Brain microvascular endothelial cell (primary cell): ENCODE measurements at regions not wholly inside any gene's neighbourhood (a gene's known extent, or its start where the extent isn't known, plus 50 kb on each side); places are given as distances from the start of the nearest gene placed in this dataset.

Experiments
- DNase-seq: peaks from one replicate; pipeline ENCODE4 v3.0.0-alpha.2; 2020
- H3K27ac ChIP-seq: fragments of 250-450 bp; sonication (Bioruptor Pico); 2 replicates; pipeline ENCODE4 v1.5.1; 2020; ENCODE audit warnings: mild to moderate bottlenecking, moderate library complexity
- H3K27me3 ChIP-seq: fragments of 250-450 bp; sonication (Bioruptor Pico); replicated peaks from 2 replicates; pipeline ENCODE4 v1.5.1; 2020; ENCODE audit warnings: mild to moderate bottlenecking
- H3K36me3 ChIP-seq: fragments of 250-450 bp; sonication (Bioruptor Pico); replicated peaks from 2 replicates; pipeline ENCODE4 v1.5.1; 2020; ENCODE audit warnings: mild to moderate bottlenecking
- H3K4me3 ChIP-seq: 2 replicates; pipeline ENCODE4 v1.5.1; 2011; ENCODE audit warnings: low read depth, mild to moderate bottlenecking, control low read depth, low read length, moderate library complexity
- in situ Hi-C: cut with HindIII; loops from 2 replicates; pipeline ENCODE4 v1.10.0; 2017; ENCODE audit warnings: low sequenced_read_pairs, low pct_ligation_motif_present
- TF ChIP-seq, protein P1 (sequence below): IDR thresholded peaks from 2 replicates; pipeline ENCODE4 v1.5.1; 2011; ENCODE audit warnings: low read depth, mild to moderate bottlenecking, moderate library complexity, low read length, control low read depth, inconsistent platforms; ENCODE audit errors: missing control alignments

GRCh38 chr10:8563478-8563877, 509.0 kb downstream of the GATA3 start:
- H3K36me3 ChIP-seq: no peaks in the 10 kb centered on the region
- H3K27ac ChIP-seq: no peak overlapping the region
- no peak for DNase-seq
- in situ Hi-C loops: no loop called here
- no peak overlapping the region for H3K4me3 ChIP-seq
- TF ChIP-seq, protein P1, sequence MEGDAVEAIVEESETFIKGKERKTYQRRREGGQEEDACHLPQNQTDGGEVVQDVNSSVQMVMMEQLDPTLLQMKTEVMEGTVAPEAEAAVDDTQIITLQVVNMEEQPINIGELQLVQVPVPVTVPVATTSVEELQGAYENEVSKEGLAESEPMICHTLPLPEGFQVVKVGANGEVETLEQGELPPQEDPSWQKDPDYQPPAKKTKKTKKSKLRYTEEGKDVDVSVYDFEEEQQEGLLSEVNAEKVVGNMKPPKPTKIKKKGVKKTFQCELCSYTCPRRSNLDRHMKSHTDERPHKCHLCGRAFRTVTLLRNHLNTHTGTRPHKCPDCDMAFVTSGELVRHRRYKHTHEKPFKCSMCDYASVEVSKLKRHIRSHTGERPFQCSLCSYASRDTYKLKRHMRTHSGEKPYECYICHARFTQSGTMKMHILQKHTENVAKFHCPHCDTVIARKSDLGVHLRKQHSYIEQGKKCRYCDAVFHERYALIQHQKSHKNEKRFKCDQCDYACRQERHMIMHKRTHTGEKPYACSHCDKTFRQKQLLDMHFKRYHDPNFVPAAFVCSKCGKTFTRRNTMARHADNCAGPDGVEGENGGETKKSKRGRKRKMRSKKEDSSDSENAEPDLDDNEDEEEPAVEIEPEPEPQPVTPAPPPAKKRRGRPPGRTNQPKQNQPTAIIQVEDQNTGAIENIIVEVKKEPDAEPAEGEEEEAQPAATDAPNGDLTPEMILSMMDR: no peak
- H3K27me3 ChIP-seq: no peaks in the 10 kb centered on the region

DNA sequence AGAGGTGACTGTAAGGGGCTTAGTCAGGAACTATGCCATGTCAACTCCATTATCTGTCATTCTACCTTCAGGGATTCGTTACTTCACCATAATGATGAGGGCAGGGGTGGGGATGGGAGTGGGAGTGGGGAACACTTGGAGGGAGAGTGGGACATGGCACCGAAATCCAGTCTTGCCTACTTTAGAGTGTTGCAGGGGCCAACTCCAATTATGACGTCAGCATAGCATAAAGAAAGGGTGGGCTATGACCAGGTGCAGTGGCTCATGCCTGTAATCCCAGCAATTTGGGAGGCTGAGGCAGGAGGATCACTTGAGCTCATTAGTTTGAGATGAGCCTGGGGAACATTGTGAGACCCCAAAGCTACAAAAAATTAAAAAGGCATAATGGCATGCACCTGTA, 512.2 kb downstream of the GATA3 start:
- Histone ChIP-seq H3K27ac (no peak overlapping the region), H3K27me3 (no peaks in the 10 kb centered on the region), H3K36me3 (no peaks in the 10 kb centered on the region), H3K4me3 (no peak overlapping the region)
- in situ Hi-C loops: no loop called here
- DNase-seq: no peak
- TF ChIP-seq, protein P1: no peak

- H3K4me3 ChIP-seq: no peak overlapping the region
- no peak for DNase-seq
- TF ChIP-seq, protein P1: no peak
- no peak overlapping the region for H3K27ac ChIP-seq
- in situ Hi-C loops: no loop called here
- no peaks in the 10 kb centered on the region for H3K36me3 ChIP-seq
- H3K27me3 ChIP-seq: no peaks in the 10 kb centered on the region
These were observed 513.9 kb downstream of the GATA3 start for GRCh38 chr10:8568401-8568800.

DNA sequence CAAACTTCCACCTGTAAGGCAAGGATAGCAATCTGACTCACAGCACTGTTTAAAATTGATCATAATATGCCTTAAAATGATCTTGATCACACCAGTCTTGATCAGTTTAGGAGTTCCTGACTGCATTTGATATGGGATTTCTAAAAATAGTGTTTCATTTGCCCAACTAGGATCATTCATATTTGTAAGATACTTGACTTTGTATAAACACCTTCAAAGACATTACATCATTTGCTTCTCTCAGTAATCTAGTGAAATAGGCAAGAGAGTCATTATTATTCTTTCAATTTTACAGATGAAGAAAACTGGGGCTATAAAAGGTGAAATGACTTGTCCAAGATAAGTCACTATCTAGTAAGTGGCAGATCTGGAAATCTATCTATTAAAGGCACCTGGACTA, 521.1 kb downstream of the GATA3 start:
- in situ Hi-C loops: no loop called here
- no peaks in the 10 kb centered on the region for H3K36me3 ChIP-seq
- TF ChIP-seq, protein P1: no peak
- no peaks in the 10 kb centered on the region for H3K27me3 ChIP-seq
- H3K27ac ChIP-seq: no peak overlapping the region
- no peak overlapping the region for H3K4me3 ChIP-seq
- DNase-seq: no peak

- Histone ChIP-seq H3K36me3 (no peaks in the 10 kb centered on the region), H3K4me3 (no peak overlapping the region), H3K27ac (no peak overlapping the region), H3K27me3 (no peaks in the 10 kb centered on the region)
- no peak for DNase-seq
- TF ChIP-seq, protein P1: no peak
- in situ Hi-C loops: no loop called here
These were observed 521.8 kb downstream of the GATA3 start for GRCh38 chr10:8576281-8576680.

DNA sequence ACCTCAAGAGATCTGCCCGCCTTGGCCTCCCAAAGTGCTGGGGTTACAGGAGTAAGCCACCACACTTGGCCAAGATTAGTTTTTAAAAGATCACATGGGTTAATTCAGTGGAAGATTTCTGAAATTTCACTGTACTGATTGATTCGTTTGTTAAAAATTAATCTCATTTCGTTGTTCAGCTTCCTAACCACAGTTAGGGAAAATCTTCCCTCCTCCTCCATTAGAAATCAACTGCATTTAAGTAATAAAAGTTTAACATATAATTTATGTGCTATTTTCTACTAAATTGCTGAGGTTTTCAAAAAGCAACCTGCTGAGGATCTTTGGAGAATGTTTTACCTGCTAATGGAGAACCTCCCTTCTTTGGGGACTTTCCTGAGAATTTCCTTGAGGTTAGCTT, 522.4 kb downstream of the GATA3 start:
- in situ Hi-C loops: no loop called here
- H3K27ac ChIP-seq: no peak overlapping the region
- no peak for DNase-seq
- H3K36me3 ChIP-seq: no peaks in the 10 kb centered on the region
- TF ChIP-seq, protein P1: no peak
- H3K4me3 ChIP-seq: no peak overlapping the region
- no peaks in the 10 kb centered on the region for H3K27me3 ChIP-seq
